NB4 (cell line): ENCODE measurements at regions not wholly inside any gene's neighbourhood (a gene's known extent, or its start where the extent isn't known, plus 50 kb on each side); places are given as distances from the start of the nearest gene placed in this dataset.

ENCODE experiments used
- POLR2A ChIP-seq: IDR thresholded peaks from 2 replicates; pipeline ENCODE4 v1.6.1; 2011; ENCODE audit warnings: mild to moderate bottlenecking; ENCODE audit not compliant: insufficient read length; ENCODE audit errors: extremely low read depth
- TF ChIP-seq, protein P1 (sequence below): IDR thresholded peaks from one replicate; pipeline ENCODE4 v1.5.1; 2012; ENCODE audit warnings: low read depth, low read length
- TF ChIP-seq, protein P2 (sequence below): IDR thresholded peaks from 2 replicates; pipeline ENCODE4 v1.6.1; 2011; ENCODE audit warnings: low read depth, low read length

DNA sequence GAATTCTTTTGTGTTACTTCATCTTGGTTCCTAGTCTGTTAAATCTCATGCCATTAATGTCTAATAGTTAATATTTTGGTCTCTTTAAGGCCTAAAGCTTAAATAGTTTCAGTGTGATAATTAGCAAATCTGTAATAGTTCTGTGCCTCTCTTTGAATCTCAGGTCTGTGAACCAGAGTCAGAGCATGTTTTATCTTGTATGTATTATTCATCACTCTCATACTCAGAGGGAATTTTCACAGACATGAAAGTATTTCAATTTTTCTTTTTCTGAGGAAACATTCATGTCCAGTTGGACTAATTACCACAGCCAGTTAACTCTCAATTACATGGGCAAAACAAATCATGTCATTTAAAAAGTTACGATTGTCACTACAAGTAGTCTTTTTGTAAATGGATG, 931.9 kb upstream of the SLC39A10 start:
- TF ChIP-seq, protein P1, sequence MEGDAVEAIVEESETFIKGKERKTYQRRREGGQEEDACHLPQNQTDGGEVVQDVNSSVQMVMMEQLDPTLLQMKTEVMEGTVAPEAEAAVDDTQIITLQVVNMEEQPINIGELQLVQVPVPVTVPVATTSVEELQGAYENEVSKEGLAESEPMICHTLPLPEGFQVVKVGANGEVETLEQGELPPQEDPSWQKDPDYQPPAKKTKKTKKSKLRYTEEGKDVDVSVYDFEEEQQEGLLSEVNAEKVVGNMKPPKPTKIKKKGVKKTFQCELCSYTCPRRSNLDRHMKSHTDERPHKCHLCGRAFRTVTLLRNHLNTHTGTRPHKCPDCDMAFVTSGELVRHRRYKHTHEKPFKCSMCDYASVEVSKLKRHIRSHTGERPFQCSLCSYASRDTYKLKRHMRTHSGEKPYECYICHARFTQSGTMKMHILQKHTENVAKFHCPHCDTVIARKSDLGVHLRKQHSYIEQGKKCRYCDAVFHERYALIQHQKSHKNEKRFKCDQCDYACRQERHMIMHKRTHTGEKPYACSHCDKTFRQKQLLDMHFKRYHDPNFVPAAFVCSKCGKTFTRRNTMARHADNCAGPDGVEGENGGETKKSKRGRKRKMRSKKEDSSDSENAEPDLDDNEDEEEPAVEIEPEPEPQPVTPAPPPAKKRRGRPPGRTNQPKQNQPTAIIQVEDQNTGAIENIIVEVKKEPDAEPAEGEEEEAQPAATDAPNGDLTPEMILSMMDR: no peak
- TF ChIP-seq POLR2A: no peak
- TF ChIP-seq, protein P2, sequence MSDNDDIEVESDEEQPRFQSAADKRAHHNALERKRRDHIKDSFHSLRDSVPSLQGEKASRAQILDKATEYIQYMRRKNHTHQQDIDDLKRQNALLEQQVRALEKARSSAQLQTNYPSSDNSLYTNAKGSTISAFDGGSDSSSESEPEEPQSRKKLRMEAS: no peak
